ENCODE measurements at regions not wholly inside any gene's neighbourhood (a gene's known extent, or its start where the extent isn't known, plus 50 kb on each side); places are given as distances from the start of the nearest gene placed in this dataset.

DNA sequence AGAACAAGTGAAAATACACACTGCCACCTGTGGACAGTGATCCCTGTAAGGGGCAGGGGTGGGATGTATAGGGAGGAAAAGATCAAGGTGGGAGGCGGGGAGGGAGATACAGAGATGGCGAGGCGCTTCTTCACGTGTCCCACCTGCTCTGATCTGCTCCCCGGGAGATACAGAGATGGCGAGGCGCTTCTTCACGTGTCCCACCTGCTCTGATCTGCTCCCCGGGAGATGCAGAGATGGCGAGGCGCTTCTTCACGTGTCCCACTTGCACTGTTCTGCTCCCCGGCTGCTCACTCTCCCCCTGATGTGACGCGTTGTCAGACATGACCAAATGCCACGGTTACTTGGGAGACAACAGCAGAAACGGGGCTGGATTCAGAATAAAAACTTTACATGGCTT, 308.3 kb upstream of the SHH start:
- Histone ChIP-seq H2BK120ac (ENCODE audit: low read depth, low read length) (no peak overlapping the region), H4K91ac (ENCODE audit: insufficient read depth, low read depth, low read length) (no peak overlapping the region), H4K8ac (ENCODE audit: low read depth in 2 of 2, low read length in 2 of 2) (no peak overlapping the region), H2BK15ac (ENCODE audit: low read depth, low read length) (no peak overlapping the region), H2BK5ac (ENCODE audit: low read depth, low read length, poor library complexity, severe bottlenecking) (no peak overlapping the region), H3K36me3 (ENCODE audit: control insufficient read depth, insufficient read depth, low read length) (no peaks in the 10 kb centered on the region), H2AFZ (replicated peaks; ENCODE audit: low read length, poor library complexity) (no peak overlapping the region), H4K5ac (ENCODE audit: low read depth, low read length) (no peak overlapping the region), H3K4me2 (ENCODE audit: low read depth, low read length) (no peak overlapping the region), H3K79me1 (ENCODE audit: low read depth in 1 of 2, low read length in 2 of 2) (no peaks in the 10 kb centered on the region), H3K27me3 (ENCODE audit: control insufficient read depth, insufficient read depth, low read length) (no peaks in the 10 kb centered on the region), H3K56ac (ENCODE audit: extremely low read depth, insufficient read depth, low read length) (no peak overlapping the region), H3K9me1 (ENCODE audit: insufficient read depth, low read length) (no peaks in the 10 kb centered on the region), H3K4me1 (ENCODE audit: control insufficient read depth, insufficient read depth, low read length) (no peaks in the 10 kb centered on the region), H3K14ac (replicated peaks; ENCODE audit: low read depth, low read length) (no peak overlapping the region), H2BK20ac (ENCODE audit: low read depth, low read length) (no peak overlapping the region), H4K20me1 (ENCODE audit: insufficient read depth, low read length) (no peaks in the 10 kb centered on the region), H2AK9ac (replicated peaks; ENCODE audit: low read depth, low read length, poor library complexity) (no peak overlapping the region), H2AK5ac (ENCODE audit: low read depth, low read length) (no peak overlapping the region), H3K23ac (ENCODE audit: low read depth, low read length) (no peak overlapping the region), H3K18ac (ENCODE audit: low read depth, low read length) (no peak overlapping the region), H3K4ac (ENCODE audit: low read depth, low read length) (no peak overlapping the region), H3K4me3 (ENCODE audit: insufficient read depth, low read depth, low read length) (no peak overlapping the region), H3K9me3 (ENCODE audit: control insufficient read depth, insufficient read depth, low read length) (peaks cover 58% of the 10 kb centered on the region), H3K27ac (ENCODE audit: insufficient read depth, low read length) (no peak overlapping the region), H3K9ac (ENCODE audit: low read depth, low read length) (no peak overlapping the region)
- in situ Hi-C loops (cut with MboI; ENCODE audit: low sequenced_read_pairs) (no loop called here), intact Hi-C loops (cut with micrococcal nuclease) (no loop called here), dilution Hi-C loops (cut with HindIII; ENCODE audit: low sequenced_read_pairs, unreplicated experiment) (no loop called here)
- WGBS, 2 experiments (ENCODE audit: extremely low coverage in 2 of 2, insufficient read length in 1 of 2), result 59% methylated on average over 4 of the region's 17 CpGs; no CpG with 5 or more reads in 1 of the 2 experiments
- ATAC-seq (ENCODE audit: low read depth), result no peak
- ChIA-PET CTCF (no interaction called here), POLR2A (ENCODE audit: unreplicated experiment) (no interaction called here)
- TF ChIP-seq RFX5 (IDR thresholded peaks at IDR 0.05; ENCODE audit: low read depth, low read length) (no peak), MXI1 (IDR thresholded peaks at IDR 0.05; ENCODE audit: borderline replicate concordance, low read depth, low read length) (no peak), BHLHE40 (IDR thresholded peaks at IDR 0.05; ENCODE audit: low read depth, low read length) (no peak), CHD1 (IDR thresholded peaks at IDR 0.05; ENCODE audit: low read depth, low read length) (no peak), MAFK (IDR thresholded peaks at IDR 0.05; ENCODE audit: low read depth, low read length) (no peak)
- no peak for DNase-seq
- no TSS peak for BruUV-seq (replicated peaks)
